ENCODE measurements at regions not wholly inside any gene's neighbourhood (a gene's known extent, or its start where the extent isn't known, plus 50 kb on each side); places are given as distances from the start of the nearest gene placed in this dataset.

DNA sequence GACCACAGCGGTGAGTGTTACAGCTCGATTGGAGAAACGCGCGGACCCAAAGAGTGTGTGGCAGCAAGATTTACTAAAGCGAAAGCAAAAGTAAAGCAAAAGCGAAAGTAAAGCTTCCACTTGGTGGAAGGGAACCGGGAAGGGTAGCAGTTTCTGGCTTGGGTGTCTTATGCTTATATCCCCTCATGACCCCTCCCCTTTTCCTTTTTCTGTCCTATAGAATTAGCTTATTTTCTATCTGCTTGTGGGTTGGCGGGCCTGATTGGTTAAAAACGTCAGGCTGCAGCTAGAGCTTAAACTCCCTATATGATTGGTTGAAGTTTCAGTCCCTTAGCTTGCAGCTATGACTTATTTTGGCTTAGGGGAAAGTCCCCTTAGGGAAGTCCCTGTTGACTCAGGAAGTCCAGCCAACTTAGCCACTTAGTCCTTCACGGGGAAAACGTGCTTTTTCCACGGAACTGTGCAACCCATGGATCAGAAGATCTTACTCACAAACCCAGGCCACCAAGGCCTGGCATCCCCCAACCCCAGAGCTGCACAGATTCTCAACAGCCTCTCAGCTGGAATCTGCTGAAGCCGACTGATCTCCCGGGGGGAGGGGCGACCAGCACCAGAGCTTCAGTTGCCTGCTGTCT lies 114.2 kb upstream of the ADAMTS16 start:
- FAIRE-seq (no peak), DNase-seq (ENCODE audit: low read depth, low spot score) (no peak)
- TF ChIP-seq, protein P1, sequence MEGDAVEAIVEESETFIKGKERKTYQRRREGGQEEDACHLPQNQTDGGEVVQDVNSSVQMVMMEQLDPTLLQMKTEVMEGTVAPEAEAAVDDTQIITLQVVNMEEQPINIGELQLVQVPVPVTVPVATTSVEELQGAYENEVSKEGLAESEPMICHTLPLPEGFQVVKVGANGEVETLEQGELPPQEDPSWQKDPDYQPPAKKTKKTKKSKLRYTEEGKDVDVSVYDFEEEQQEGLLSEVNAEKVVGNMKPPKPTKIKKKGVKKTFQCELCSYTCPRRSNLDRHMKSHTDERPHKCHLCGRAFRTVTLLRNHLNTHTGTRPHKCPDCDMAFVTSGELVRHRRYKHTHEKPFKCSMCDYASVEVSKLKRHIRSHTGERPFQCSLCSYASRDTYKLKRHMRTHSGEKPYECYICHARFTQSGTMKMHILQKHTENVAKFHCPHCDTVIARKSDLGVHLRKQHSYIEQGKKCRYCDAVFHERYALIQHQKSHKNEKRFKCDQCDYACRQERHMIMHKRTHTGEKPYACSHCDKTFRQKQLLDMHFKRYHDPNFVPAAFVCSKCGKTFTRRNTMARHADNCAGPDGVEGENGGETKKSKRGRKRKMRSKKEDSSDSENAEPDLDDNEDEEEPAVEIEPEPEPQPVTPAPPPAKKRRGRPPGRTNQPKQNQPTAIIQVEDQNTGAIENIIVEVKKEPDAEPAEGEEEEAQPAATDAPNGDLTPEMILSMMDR (IDR thresholded peaks at IDR 0.05; ENCODE audit: extremely low read depth in 1 of 2, insufficient read depth in 1 of 2, low read depth in 1 of 2, low read length in 2 of 2): no peak
- dilution Hi-C loops (cut with MboI; ENCODE audit: extremely low pct_ligation_motif_present, low sequenced_read_pairs) (no loop called here), intact Hi-C loops (cut with micrococcal nuclease) (no loop called here)
- H2AFZ ChIP-seq (ENCODE audit: low read depth, low read length): no peak overlapping the region
- H3K4me1 ChIP-seq (ENCODE audit: control insufficient read depth, extremely low read depth, insufficient read depth, low read length): no peaks in the 10 kb centered on the region
- no peak overlapping the region for H3K4me2 ChIP-seq (ENCODE audit: insufficient read depth, low read length)
- H3K27ac ChIP-seq (ENCODE audit: insufficient read depth, low read depth, low read length): no peak overlapping the region
- no peak overlapping the region for H3K9ac ChIP-seq (replicated peaks; ENCODE audit: extremely low read depth, insufficient read depth, low read length)
- H3K9me1 ChIP-seq (replicated peaks; ENCODE audit: control insufficient read depth, extremely low read depth, insufficient read depth, low read length): no peaks in the 10 kb centered on the region
- CTCF ChIA-PET: no interaction called here
- H4K20me1 ChIP-seq (replicated peaks; ENCODE audit: control insufficient read depth, extremely low read depth, insufficient read depth, low read length): no peaks in the 10 kb centered on the region
- H3K36me3 ChIP-seq (ENCODE audit: control insufficient read depth in 2 of 2, extremely low read depth in 1 of 2, insufficient read depth in 2 of 2, low read length in 2 of 2): no peaks in the 10 kb centered on the region
- H3K79me2 ChIP-seq (ENCODE audit: control insufficient read depth, insufficient read depth, low read length): no peaks in the 10 kb centered on the region
- H3K27me3 ChIP-seq (ENCODE audit: control insufficient read depth in 2 of 2, insufficient read depth in 2 of 2, low read length in 2 of 2): no peaks in the 10 kb centered on the region
- POLR2A ChIA-PET: no interaction called here
- peaks cover 3% of the 10 kb centered on the region for H3K9me3 ChIP-seq (replicated peaks; ENCODE audit: control insufficient read depth, insufficient read depth, low read length)
- no peak overlapping the region for H3K4me3 ChIP-seq (replicated peaks in 1 of 3; ENCODE audit: insufficient read depth in 1 of 3, low read depth in 1 of 3, low read length in 3 of 3)
- BruUV-seq (replicated peaks): no TSS peak

DNA sequence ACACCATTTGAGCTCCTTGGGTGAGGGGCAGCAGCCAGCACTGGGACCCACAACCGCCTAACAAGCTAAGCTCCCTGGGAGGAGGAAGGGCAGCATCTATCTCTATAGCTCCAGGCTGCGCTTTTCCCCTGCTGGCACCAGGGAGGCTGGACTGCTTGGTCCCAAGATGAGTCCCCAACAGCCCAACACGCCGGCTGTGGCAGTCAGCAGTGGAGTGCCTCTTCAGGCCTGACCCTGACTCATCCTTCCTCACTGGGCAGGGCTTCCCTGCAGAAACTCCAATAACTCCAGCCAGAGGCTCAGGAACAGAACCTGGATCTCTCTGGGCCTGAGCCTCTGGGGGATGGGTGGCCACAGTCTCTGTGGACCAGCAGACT lies 113.7 kb upstream of the ADAMTS16 start:
- no peaks in the 10 kb centered on the region for H3K36me3 ChIP-seq (ENCODE audit: control insufficient read depth in 2 of 2, extremely low read depth in 1 of 2, insufficient read depth in 2 of 2, low read length in 2 of 2)
- no peak overlapping the region for H2AFZ ChIP-seq (ENCODE audit: low read depth, low read length)
- DNase-seq (ENCODE audit: low read depth, low spot score): no peak
- no peak for TF ChIP-seq FOS (IDR thresholded peaks at IDR 0.05; ENCODE audit: borderline replicate concordance, insufficient read depth, low read length)
- TF ChIP-seq, protein P2, sequence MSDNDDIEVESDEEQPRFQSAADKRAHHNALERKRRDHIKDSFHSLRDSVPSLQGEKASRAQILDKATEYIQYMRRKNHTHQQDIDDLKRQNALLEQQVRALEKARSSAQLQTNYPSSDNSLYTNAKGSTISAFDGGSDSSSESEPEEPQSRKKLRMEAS (IDR thresholded peaks at IDR 0.05; ENCODE audit: insufficient read depth, insufficient read length): no peak
- TF ChIP-seq POLR2AphosphoS5 (IDR thresholded peaks at IDR 0.05; ENCODE audit: insufficient read depth, low read depth, low read length): no peak
- TF ChIP-seq, protein P1 (IDR thresholded peaks at IDR 0.05; ENCODE audit: extremely low read depth in 1 of 2, insufficient read depth in 1 of 2, low read depth in 1 of 2, low read length in 2 of 2): no peak
- TF ChIP-seq GATA2 (IDR thresholded peaks at IDR 0.05; ENCODE audit: insufficient read depth, insufficient read length, low read depth, low read length): no peak
- TF ChIP-seq POLR2A (IDR thresholded peaks at IDR 0.05; ENCODE audit: low read depth, low read length): no peak
- TF ChIP-seq MYC (IDR thresholded peaks at IDR 0.05; ENCODE audit: low read depth, low read length): no peak
- TF ChIP-seq EZH2 (IDR thresholded peaks at IDR 0.05; ENCODE audit: borderline replicate concordance, low read depth, low read length, severe bottlenecking): no peak
- no peak for TF ChIP-seq JUN (IDR thresholded peaks at IDR 0.05; ENCODE audit: borderline replicate concordance, insufficient read depth, insufficient read length, low read depth)
- peaks cover 3% of the 10 kb centered on the region for H3K9me3 ChIP-seq (replicated peaks; ENCODE audit: control insufficient read depth, insufficient read depth, low read length)
- H4K20me1 ChIP-seq (replicated peaks; ENCODE audit: control insufficient read depth, extremely low read depth, insufficient read depth, low read length): no peaks in the 10 kb centered on the region
- H3K9me1 ChIP-seq (replicated peaks; ENCODE audit: control insufficient read depth, extremely low read depth, insufficient read depth, low read length): no peaks in the 10 kb centered on the region
- no peak overlapping the region for H3K4me3 ChIP-seq (replicated peaks in 1 of 3; ENCODE audit: insufficient read depth in 1 of 3, low read depth in 1 of 3, low read length in 3 of 3)
- dilution Hi-C loops (cut with MboI; ENCODE audit: extremely low pct_ligation_motif_present, low sequenced_read_pairs) (no loop called here), intact Hi-C loops (cut with micrococcal nuclease) (no loop called here)
- H3K27me3 ChIP-seq (ENCODE audit: control insufficient read depth in 2 of 2, insufficient read depth in 2 of 2, low read length in 2 of 2): no peaks in the 10 kb centered on the region
- H3K27ac ChIP-seq (ENCODE audit: insufficient read depth, low read depth, low read length): no peak overlapping the region
- no peaks in the 10 kb centered on the region for H3K79me2 ChIP-seq (ENCODE audit: control insufficient read depth, insufficient read depth, low read length)
- no peak overlapping the region for H3K4me2 ChIP-seq (ENCODE audit: insufficient read depth, low read length)
- no TSS peak for BruUV-seq (replicated peaks)
- POLR2A ChIA-PET: no interaction called here
- H3K9ac ChIP-seq (replicated peaks; ENCODE audit: extremely low read depth, insufficient read depth, low read length): no peak overlapping the region
- FAIRE-seq: no peak
- H3K4me1 ChIP-seq (ENCODE audit: control insufficient read depth, extremely low read depth, insufficient read depth, low read length): no peaks in the 10 kb centered on the region
- CTCF ChIA-PET: no interaction called here
